Activated CD8-positive, alpha-beta T cell treated with anti-CD3 and anti-CD28 coated beads for 36 hours (primary cell): ENCODE measurements at regions not wholly inside any gene's neighbourhood (a gene's known extent, or its start where the extent isn't known, plus 50 kb on each side); places are given as distances from the start of the nearest gene placed in this dataset.

ENCODE experiments used
- ATAC-seq: fragments of 200-7000 bp; cut with Tn5 transposase; one replicate; pipeline ENCODE4 v1.10.0; 2021; ENCODE audit warnings: mild to moderate bottlenecking, moderate library complexity
- CTCF ChIA-PET: fragments of 350-600 bp; sonication (Branson Sonifier 250); formaldehyde crosslinking; loops from one replicate; lab custom pipeline; 2021; ENCODE audit warnings: antibody characterized with exemption; lab: Charles Lee
- POLR2A ChIA-PET: fragments of 350-600 bp; sonication (Branson Sonifier 250); formaldehyde crosslinking; loops from one replicate; lab custom pipeline; 2021; ENCODE audit warnings: antibody characterized with exemption; lab: Charles Lee
- DNase-seq: peaks from one replicate; pipeline ENCODE4 v3.0.0-alpha.2; 2020
- H3K27ac Mint-ChIP-seq: one replicate; pipeline ENCODE4 v1.8.0; 2021; ENCODE audit warnings: mild to moderate bottlenecking, mixed read lengths
- H3K27me3 Mint-ChIP-seq: one replicate; pipeline ENCODE4 v1.8.0; 2021; ENCODE audit warnings: mixed read lengths
- H3K36me3 Mint-ChIP-seq: one replicate; pipeline ENCODE4 v1.8.0; 2021; ENCODE audit warnings: low read depth, mixed read lengths
- H3K4me1 Mint-ChIP-seq: one replicate; pipeline ENCODE4 v1.8.0; 2021; ENCODE audit warnings: low read depth, mixed read lengths
- H3K4me3 Mint-ChIP-seq: one replicate; pipeline ENCODE4 v1.8.0; 2021; ENCODE audit warnings: mild to moderate bottlenecking, moderate library complexity, mixed read lengths
- H3K9me3 Mint-ChIP-seq: one replicate; pipeline ENCODE4 v1.8.0; 2021; ENCODE audit warnings: mixed read lengths
- intact Hi-C: fragments of 100-400 bp; cut with micrococcal nuclease; formaldehyde crosslinking; loops from one replicate; pipeline ENCODE4 v1.10.0; 2022
- TF ChIP-seq, protein P1 (sequence below): fragments of 200-600 bp; IDR thresholded peaks from one replicate; pipeline ENCODE4 v1.8.0; 2022; ENCODE audit warnings: antibody characterized with exemption, mild to moderate bottlenecking

DNA sequence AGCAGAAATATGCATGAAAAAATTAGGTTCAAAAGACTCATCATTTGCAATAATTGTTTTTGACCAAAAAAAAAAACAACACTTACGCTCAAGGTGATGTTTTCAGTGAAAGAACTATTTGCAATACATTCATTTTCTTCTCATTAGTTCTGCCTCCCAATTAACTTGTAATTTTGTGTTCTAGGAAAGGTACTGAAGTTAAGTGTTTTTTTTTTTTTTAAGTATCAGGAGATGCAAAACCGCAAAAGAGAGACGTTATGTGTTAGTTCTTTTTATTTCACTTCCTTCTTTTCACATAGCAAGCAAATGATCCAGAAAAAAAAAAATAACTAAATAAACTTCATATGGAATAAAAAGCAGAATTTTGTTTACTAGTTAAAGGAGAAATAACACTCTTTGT, 735.2 kb upstream of the GCFC2 start:
- intact Hi-C loops, result no loop called here
- ChIA-PET POLR2A (no interaction called here), CTCF (no interaction called here)
- TF ChIP-seq, protein P1, sequence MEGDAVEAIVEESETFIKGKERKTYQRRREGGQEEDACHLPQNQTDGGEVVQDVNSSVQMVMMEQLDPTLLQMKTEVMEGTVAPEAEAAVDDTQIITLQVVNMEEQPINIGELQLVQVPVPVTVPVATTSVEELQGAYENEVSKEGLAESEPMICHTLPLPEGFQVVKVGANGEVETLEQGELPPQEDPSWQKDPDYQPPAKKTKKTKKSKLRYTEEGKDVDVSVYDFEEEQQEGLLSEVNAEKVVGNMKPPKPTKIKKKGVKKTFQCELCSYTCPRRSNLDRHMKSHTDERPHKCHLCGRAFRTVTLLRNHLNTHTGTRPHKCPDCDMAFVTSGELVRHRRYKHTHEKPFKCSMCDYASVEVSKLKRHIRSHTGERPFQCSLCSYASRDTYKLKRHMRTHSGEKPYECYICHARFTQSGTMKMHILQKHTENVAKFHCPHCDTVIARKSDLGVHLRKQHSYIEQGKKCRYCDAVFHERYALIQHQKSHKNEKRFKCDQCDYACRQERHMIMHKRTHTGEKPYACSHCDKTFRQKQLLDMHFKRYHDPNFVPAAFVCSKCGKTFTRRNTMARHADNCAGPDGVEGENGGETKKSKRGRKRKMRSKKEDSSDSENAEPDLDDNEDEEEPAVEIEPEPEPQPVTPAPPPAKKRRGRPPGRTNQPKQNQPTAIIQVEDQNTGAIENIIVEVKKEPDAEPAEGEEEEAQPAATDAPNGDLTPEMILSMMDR, result no peak
- Mint-ChIP-seq H3K27ac (no peak overlapping the region), H3K9me3 (peaks cover 9% of the 10 kb centered on the region), H3K4me3 (no peak overlapping the region), H3K4me1 (no peaks in the 10 kb centered on the region), H3K27me3 (no peaks in the 10 kb centered on the region), H3K36me3 (no peaks in the 10 kb centered on the region)
- DNase-seq (no peak), ATAC-seq (no peak)

DNA sequence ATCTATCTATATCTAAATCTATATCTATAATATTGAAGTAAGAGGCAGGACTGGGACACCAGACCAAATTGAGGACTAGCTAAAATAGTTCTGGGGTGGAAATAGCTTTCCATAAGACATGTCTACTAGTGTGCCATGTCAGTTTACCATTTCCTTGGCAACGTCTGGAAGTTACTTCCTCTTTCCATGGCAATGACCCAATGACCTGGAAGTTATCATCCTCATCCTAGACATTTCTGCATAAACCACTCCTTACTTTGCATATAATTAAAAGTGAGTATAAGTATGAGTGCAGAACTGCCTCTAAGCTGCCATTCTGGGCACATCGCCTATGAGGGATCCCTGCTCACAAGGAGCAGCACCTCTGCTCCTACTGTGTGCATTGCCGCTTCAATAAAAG, 734.0 kb upstream of the GCFC2 start:
- Mint-ChIP-seq H3K36me3 (no peaks in the 10 kb centered on the region), H3K4me3 (no peak overlapping the region), H3K27me3 (no peaks in the 10 kb centered on the region), H3K9me3 (peaks cover 9% of the 10 kb centered on the region), H3K27ac (no peak overlapping the region), H3K4me1 (no peaks in the 10 kb centered on the region)
- intact Hi-C loops, result no loop called here
- CTCF ChIA-PET, result no interaction called here
- TF ChIP-seq, protein P1, result no peak
- ATAC-seq, result no peak
- POLR2A ChIA-PET, result no interaction called here
- no peak for DNase-seq

DNA sequence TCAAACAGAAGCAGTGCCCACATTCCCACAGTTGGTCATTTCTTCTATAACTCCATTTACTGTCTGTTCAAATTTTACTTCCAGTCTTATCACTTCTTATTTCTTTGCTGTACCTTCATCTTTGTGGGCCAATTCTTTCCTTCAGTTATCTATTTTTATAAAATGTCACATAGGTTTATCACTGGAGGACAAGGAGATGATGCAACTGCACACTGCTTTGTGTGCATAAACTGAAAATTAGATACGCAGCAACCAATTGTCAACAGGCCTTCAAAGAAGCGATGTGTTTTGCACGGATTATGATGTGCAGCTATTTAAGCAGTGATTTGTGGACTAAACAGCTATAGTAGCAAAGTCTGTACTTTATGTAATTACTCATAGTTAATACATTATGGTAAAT, 726.8 kb upstream of the GCFC2 start:
- intact Hi-C loops, result no loop called here
- CTCF ChIA-PET, result no interaction called here
- no peaks in the 10 kb centered on the region for H3K36me3 Mint-ChIP-seq
- ATAC-seq (no peak), DNase-seq (no peak)
- TF ChIP-seq, protein P1, result no peak
- H3K4me1 Mint-ChIP-seq, result no peaks in the 10 kb centered on the region
- POLR2A ChIA-PET, result no interaction called here
- H3K4me3 Mint-ChIP-seq, result no peak overlapping the region
- no peaks in the 10 kb centered on the region for H3K9me3 Mint-ChIP-seq
- H3K27me3 Mint-ChIP-seq, result no peaks in the 10 kb centered on the region
- H3K27ac Mint-ChIP-seq, result no peak overlapping the region

DNA sequence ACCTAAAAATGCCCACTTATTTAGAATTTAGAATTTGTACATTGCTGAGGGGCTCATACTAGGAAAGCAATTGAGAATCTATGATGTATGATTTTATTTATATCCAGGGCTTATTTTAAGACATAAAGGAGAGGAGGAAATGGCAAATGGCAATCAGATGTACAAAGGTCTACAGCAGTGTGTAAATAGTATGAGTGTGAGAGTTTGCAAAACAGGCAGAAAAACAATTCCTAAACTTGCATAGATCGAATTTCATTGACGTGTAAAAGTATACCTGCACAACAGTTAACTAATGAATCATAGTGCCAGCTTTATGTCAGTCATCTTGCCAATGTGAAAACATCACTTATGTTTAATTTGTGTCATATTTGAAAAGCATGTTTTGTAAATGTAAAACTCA, 718.7 kb upstream of the GCFC2 start:
- Mint-ChIP-seq H3K27me3 (no peaks in the 10 kb centered on the region), H3K4me1 (no peaks in the 10 kb centered on the region), H3K27ac (no peak overlapping the region), H3K36me3 (no peaks in the 10 kb centered on the region), H3K4me3 (no peak overlapping the region), H3K9me3 (peaks cover 5% of the 10 kb centered on the region)
- POLR2A ChIA-PET, result no interaction called here
- intact Hi-C loops, result no loop called here
- TF ChIP-seq, protein P1, result no peak
- CTCF ChIA-PET, result no interaction called here
- ATAC-seq (no peak), DNase-seq (no peak)

DNA sequence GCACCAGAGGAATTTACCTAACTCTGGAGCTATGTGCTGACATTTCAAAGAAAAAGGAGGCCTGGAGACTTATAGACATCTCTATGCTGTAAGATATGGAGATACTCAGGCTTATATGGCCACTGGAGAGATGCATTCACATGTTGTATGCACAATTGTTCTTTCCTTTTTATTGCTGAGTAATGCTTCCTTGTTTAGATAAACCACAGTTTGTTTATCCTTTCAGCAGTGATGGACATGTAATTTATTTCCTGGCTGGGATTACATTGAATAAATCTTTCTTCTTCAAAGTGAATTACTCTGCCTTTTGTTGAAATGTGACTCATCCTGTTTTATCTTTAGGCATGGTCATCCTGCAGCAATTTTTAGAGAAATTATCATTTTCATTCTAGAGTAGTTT, 716.7 kb upstream of the GCFC2 start:
- intact Hi-C loops, result no loop called here
- TF ChIP-seq, protein P1, result no peak
- ChIA-PET POLR2A (no interaction called here), CTCF (no interaction called here)
- H3K27ac Mint-ChIP-seq, result no peak overlapping the region
- H3K4me3 Mint-ChIP-seq, result no peak overlapping the region
- no peaks in the 10 kb centered on the region for H3K36me3 Mint-ChIP-seq
- no peaks in the 10 kb centered on the region for H3K27me3 Mint-ChIP-seq
- DNase-seq, result no peak
- H3K4me1 Mint-ChIP-seq, result no peaks in the 10 kb centered on the region
- no peak for ATAC-seq
- peaks cover 5% of the 10 kb centered on the region for H3K9me3 Mint-ChIP-seq
